Gastroesophageal sphincter (tissue), 4 donors: ENCODE measurements at regions not wholly inside any gene's neighbourhood (a gene's known extent, or its start where the extent isn't known, plus 50 kb on each side); places are given as distances from the start of the nearest gene placed in this dataset.

Source experiments
- ATAC-seq: fragments of 150-250 bp; one replicate; pipeline ENCODE4 v1.9.1; 2016; ENCODE audit warnings: mild to moderate bottlenecking, moderate library complexity
- H3K27ac ChIP-seq, 4 donors: fragments of 200-600 bp; sonication (generic) in 3 of 4; 1 replicate in 3 of 4; 2 replicates in 1 of 4; pipeline ENCODE4 v1.5.1; 2016 to 2019
- H3K27me3 ChIP-seq: fragments of 200-600 bp; sonication (generic); one replicate; pipeline ENCODE4 v1.5.1; 2019
- H3K36me3 ChIP-seq, 2 donors: fragments of 200-600 bp; sonication (generic); one replicate each; pipeline ENCODE4 v1.5.1; 2019; ENCODE audit warnings: control low read depth in 1 of 2
- H3K4me1 ChIP-seq, 3 donors: fragments of 200-600 bp; sonication (generic); 1 replicate in 2 of 3; 2 replicates in 1 of 3; pipeline ENCODE4 v1.5.1; 2016 to 2019; ENCODE audit warnings: control low read depth in 2 of 3
- H3K4me3 ChIP-seq, 2 donors: fragments of 200-600 bp; sonication (generic); one replicate each; pipeline ENCODE4 v1.5.1; 2019; ENCODE audit warnings: mild to moderate bottlenecking in 1 of 2, moderate library complexity in 1 of 2
- H3K9me3 ChIP-seq, 3 donors: fragments of 200-600 bp; sonication (generic); one replicate each; pipeline ENCODE4 v1.5.1; 2017 to 2019; ENCODE audit warnings: control low read depth in 2 of 3
- EP300 ChIP-seq: sonication (generic); formaldehyde crosslinking; IDR thresholded peaks from one replicate; pipeline ENCODE4 v1.6.1; 2017; ENCODE audit warnings: antibody characterized with exemption, mild to moderate bottlenecking
- POLR2A ChIP-seq, 2 donors: fragments of 450-650 bp; IDR thresholded peaks; one replicate each; pipeline ENCODE4 v1.6.1; 2017; ENCODE audit warnings: antibody characterized with exemption in 2 of 2, mild to moderate bottlenecking in 2 of 2, moderate library complexity in 1 of 2
- POLR2AphosphoS5 ChIP-seq: sonication (generic); formaldehyde crosslinking; IDR thresholded peaks from one replicate; pipeline ENCODE4 v1.6.1; 2017; ENCODE audit warnings: antibody characterized with exemption
- WGBS, 2 donors: methylation state at CpG; one replicate each; pipeline ENCODE4 v1.1.5; 2018; ENCODE audit warnings: low coverage in 1 of 2; 5-methylcytosine and 5-hydroxymethylcytosine counted together
- TF ChIP-seq, protein P1 (sequence below), 4 experiments: fragments of 200-600 bp in 2 of 4; fragments of 450-650 bp in 2 of 4; sonication (generic) in 1 of 4; IDR thresholded peaks; one replicate each; pipeline ENCODE4 v1.5.1; 2017 to 2019; ENCODE audit warnings: antibody characterized with exemption in 4 of 4, mild to moderate bottlenecking in 2 of 4, moderate library complexity in 2 of 4

DNA sequence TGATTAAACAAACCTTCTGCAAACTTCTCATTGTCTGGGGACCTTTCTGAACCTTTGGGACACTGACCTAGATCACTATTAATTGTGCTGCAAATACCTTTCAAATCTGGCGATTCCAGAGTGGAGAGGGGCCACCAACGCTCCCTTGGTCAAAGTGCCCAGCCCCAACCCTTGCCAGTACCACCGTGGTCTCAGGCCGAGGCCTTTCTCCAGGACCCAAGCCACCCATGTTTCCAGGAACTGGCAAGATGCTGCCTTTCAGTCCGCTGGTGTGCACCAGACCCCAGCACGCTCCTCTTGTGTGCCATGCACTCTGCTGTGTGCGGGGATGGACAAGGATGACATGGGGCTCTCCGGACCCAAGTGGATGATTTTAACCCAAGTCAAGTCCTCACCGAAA lies 91.1 kb upstream of the MGMT start:
- no peak for ATAC-seq
- Histone ChIP-seq H3K27me3 (peaks cover 6% of the 10 kb centered on the region), H3K9me3 (no peaks in the 10 kb centered on the region), H3K4me3 (no peak overlapping the region), H3K36me3 (no peaks in the 10 kb centered on the region), H3K27ac (no peak overlapping the region), H3K4me1 (no peaks in the 10 kb centered on the region)
- WGBS, 2 donors = 93 to 100% methylated on average over 2 to 7 of the region's 9 CpGs
- TF ChIP-seq, protein P1, sequence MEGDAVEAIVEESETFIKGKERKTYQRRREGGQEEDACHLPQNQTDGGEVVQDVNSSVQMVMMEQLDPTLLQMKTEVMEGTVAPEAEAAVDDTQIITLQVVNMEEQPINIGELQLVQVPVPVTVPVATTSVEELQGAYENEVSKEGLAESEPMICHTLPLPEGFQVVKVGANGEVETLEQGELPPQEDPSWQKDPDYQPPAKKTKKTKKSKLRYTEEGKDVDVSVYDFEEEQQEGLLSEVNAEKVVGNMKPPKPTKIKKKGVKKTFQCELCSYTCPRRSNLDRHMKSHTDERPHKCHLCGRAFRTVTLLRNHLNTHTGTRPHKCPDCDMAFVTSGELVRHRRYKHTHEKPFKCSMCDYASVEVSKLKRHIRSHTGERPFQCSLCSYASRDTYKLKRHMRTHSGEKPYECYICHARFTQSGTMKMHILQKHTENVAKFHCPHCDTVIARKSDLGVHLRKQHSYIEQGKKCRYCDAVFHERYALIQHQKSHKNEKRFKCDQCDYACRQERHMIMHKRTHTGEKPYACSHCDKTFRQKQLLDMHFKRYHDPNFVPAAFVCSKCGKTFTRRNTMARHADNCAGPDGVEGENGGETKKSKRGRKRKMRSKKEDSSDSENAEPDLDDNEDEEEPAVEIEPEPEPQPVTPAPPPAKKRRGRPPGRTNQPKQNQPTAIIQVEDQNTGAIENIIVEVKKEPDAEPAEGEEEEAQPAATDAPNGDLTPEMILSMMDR (IDR thresholded peaks at IDR 0.05) = no peak
- TF ChIP-seq EP300 (no peak), POLR2A (IDR thresholded peaks at IDR 0.05) (no peak), POLR2AphosphoS5 (no peak)

DNA sequence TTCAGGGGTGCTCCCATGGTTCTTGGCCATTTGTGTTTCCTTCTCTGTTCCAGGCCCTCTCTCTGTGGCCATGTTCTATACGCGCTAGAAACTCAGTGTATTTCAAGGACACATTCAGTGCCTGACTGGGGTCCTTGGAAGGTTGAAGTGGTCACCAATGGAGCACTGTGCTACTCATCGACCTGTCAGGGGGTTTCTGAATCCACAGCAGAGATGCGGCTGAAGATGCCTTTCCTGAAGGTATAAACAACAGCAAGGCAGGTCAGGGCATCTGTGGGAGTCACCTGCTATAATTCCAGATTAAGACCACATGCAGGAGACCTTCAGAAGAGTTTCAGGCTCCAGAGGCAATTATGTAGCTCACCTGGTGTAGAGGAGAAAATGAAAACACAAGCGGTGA lies 86.8 kb upstream of the MGMT start:
- no peaks in the 10 kb centered on the region for H3K36me3 ChIP-seq
- H3K27me3 ChIP-seq = peaks cover 4% of the 10 kb centered on the region
- WGBS, 2 donors = 90 to 100% methylated on average over 1 to 2 of the region's 5 CpGs
- no peak for ATAC-seq
- no peak overlapping the region for H3K27ac ChIP-seq
- H3K4me3 ChIP-seq = no peak overlapping the region
- H3K9me3 ChIP-seq = no peaks in the 10 kb centered on the region
- H3K4me1 ChIP-seq = no peaks in the 10 kb centered on the region
- TF ChIP-seq, protein P1 (IDR thresholded peaks at IDR 0.05) = no peak

DNA sequence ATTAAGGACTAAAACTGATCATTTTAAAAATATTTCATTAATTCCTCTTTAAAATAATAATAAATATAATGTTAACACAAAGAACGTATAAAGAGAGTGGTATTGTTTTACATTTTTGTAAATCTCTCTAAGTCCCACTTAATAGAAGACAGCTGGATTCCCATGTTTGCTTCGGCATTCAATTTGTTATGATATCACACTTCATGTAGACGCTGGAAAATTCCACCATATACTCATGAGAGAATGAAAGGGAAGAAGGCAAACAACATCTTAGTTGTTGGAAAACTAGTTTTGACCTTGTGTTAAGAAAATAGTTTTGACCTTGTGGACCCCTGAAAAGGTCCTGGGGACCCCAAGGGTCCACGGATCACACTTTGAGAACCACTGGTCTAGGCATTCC lies 85.3 kb upstream of the MGMT start:
- 26 to 29% methylated on average over 4 of the region's 4 CpGs for WGBS, 2 donors
- H3K27ac ChIP-seq = no peak overlapping the region
- H3K27me3 ChIP-seq = peaks cover 4% of the 10 kb centered on the region
- ATAC-seq = no peak
- H3K4me1 ChIP-seq = no peaks in the 10 kb centered on the region
- TF ChIP-seq POLR2AphosphoS5 = no peak
- TF ChIP-seq EP300 = no peak
- no peak for TF ChIP-seq POLR2A (IDR thresholded peaks at IDR 0.05)
- TF ChIP-seq, protein P1 (IDR thresholded peaks at IDR 0.05) = no peak
- H3K9me3 ChIP-seq = no peaks in the 10 kb centered on the region
- no peaks in the 10 kb centered on the region for H3K36me3 ChIP-seq
- H3K4me3 ChIP-seq = no peak overlapping the region

DNA sequence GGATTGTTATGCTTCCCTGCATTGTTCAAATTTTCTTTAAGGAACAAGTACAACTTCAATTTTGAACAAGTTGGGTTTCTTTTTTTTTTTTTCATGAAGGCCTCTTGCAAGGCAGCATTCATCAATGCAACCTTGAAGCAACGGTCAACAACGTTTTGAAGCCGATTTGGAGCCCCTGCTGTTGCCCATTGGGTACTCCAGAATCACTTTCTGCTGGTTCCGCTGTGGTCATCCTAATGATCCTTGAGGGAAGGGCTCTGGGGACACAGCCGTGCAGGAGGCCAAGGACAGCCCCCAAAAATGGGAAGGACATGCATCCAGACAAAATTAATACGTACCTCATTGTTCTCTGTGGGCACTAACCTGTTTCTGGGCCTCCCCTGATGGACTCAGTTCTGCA lies 84.6 kb upstream of the MGMT start:
- Histone ChIP-seq H3K27ac (no peak overlapping the region), H3K9me3 (no peaks in the 10 kb centered on the region), H3K4me3 (no peak overlapping the region), H3K27me3 (peaks cover 4% of the 10 kb centered on the region), H3K36me3 (no peaks in the 10 kb centered on the region), H3K4me1 (no peaks in the 10 kb centered on the region)
- TF ChIP-seq POLR2A (IDR thresholded peaks at IDR 0.05) = no peak
- no peak for TF ChIP-seq POLR2AphosphoS5
- no peak for TF ChIP-seq EP300
- TF ChIP-seq, protein P1 (IDR thresholded peaks at IDR 0.05) = no peak
- 96 to 100% methylated on average over 4 of the region's 6 CpGs for WGBS, 2 donors
- no peak for ATAC-seq

DNA sequence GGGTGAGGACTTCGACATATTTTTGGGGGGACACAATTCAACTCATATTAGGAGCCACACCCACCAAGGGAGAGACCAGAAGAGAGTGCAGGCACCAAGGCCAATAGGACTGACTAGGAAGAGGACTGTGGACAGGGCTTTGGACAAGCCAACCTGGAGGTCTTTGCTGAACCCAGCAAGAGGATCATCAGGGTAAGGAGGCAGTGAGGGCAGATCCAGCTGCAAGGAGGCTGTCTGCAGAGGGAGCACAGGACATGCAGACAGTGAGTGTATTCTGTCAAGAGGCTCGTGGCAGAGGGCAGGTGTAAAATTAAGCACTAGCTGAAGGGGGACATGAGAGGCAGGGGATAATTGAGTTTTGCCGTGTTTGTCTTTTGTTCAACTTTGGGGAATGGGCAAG lies 83.4 kb upstream of the MGMT start:
- WGBS, 2 donors = 86 to 92% methylated on average over 2 of the region's 3 CpGs
- Histone ChIP-seq H3K27ac (no peak overlapping the region), H3K9me3 (no peaks in the 10 kb centered on the region), H3K36me3 (no peaks in the 10 kb centered on the region), H3K4me3 (no peak overlapping the region), H3K27me3 (peaks cover 8% of the 10 kb centered on the region), H3K4me1 (no peaks in the 10 kb centered on the region)
- no peak for ATAC-seq
- no peak for TF ChIP-seq EP300
- TF ChIP-seq, protein P1 (IDR thresholded peaks at IDR 0.05) = no peak
- no peak for TF ChIP-seq POLR2AphosphoS5
- no peak for TF ChIP-seq POLR2A (IDR thresholded peaks at IDR 0.05)
